NCI-H446 treated with DMSO at 0.1 percent for 48 hours (cell line): ENCODE measurements at regions not wholly inside any gene's neighbourhood (a gene's known extent, or its start where the extent isn't known, plus 50 kb on each side); places are given as distances from the start of the nearest gene placed in this dataset.
"Not testable (repeated sequence)": the region's sequence is repeated elsewhere in the genome, so short reads cannot be mapped to it uniquely, and the experiment has no call there.

Source experiments
- DNase-seq: peaks from one replicate; lab custom pipeline; 2025; lab: John Stamatoyannopoulos, UW

DNA sequence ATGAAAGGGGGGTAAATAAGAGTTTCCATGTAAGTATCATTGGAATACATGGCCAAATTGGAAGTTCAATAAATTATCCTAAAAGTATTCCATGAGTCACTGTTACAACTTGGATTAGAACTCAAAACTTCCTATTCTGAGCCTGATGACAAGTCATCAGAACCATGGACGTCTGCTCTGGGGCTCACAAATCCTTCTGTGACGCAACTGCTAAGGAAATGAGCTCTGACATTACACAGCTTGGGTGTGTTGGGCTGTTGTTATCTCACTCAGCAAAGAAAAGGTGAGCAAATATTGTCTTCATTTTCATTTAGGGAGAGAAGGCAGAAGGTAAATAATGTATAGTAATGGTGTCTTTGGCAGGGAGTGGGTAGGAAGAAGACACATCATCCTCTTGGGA is 214.8 kb upstream of the ADO start:
- no peak for DNase-seq

DNA sequence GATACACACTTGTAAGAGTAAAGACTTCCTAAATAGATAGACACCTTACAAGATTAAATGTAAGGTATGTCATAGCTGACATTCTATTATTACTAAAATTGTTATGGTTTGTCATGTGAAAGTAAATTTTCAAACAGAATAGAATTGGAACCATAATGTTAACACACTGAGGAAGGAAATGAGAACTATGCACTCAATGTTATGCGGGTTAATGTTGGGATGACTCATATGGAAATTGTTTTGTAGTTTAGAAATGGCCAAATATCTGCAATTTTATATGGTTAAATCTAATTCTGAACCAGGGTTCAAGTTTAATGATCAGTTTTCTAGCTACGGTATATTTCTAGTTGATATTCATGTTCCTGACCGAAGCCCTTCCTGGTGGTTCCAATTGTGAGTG is 214.2 kb upstream of the ADO start:
- DNase-seq: no peak

DNA sequence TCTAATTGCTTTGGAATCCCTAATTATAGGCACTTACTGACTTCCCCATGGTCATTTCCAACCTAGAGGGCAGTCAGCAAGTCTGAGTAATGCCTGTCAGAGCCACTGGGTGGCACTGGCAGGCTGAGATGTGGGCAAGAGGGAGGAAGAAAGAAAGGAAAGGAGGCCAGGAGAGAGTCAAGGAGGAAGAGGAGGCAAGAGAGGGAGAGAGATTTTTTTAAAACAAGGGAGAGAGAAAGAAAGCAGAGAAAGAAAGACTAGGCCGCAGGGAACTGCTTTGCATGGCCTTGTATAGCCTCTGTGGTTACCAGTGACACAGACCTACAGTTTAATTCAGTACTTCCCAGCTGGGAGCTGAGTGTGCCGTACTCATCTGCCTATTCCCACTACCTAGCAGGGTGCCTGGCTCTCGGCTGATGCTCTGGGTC is 210.4 kb upstream of the ADO start:
- DNase-seq: no peak

DNA sequence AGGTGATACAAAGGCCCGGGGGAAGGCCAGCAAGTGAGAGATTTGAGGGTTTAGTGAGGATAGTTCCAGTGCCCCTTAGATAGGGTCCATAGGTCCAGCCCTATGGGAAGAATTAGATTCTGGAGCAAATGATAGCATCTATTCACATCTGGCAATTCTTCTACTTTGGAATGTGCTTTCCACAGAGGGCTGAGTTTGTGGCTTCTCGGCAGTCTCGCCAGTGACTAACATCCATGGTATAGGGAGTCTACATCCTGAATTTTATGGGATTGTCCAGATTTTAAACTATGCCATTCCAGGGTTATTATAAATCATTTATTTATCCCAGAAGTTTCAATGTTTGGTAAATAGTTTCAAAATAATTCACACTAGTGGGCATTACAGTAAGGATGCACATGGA is 207.3 kb upstream of the ADO start:
- no peak for DNase-seq

DNA sequence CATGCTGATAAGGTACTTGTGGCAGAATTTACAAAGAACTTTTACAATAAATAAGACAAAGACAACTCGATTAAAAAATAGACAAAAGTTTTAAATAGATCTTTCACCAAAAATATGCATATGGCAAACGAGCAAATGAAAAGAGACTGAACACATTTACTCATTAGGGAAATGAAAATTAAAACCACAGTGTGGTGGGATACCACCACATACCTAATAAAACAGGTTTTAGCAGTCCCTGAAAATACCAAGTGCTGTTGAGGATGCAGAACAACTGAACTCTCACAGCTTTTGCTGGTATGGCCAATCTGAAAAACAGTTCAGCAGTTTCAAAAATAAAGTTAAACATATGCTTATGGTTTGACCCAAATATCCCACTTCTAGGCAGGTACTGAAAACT is 205.4 kb upstream of the ADO start:
- DNase-seq: no peak

DNA sequence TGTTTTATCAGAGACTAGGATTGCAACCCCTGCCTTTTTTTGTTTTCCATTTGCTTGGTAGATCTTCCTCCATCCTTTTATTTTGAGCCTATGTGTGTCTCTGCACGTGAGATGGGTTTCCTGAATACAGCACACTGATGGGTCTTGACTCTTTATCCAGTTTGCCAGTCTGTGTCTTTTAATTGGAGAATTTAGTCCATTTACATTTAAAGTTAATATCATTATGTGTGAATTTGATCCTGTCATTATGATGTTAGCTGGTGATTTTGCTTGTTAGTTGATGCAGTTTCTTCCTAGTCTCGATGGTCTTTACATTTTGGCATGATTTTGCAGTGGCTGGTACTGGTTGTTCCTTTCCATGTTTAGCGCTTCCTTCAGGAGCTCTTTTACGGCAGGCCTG is 198.0 kb upstream of the ADO start:
- not testable (repeated sequence) for DNase-seq

DNA sequence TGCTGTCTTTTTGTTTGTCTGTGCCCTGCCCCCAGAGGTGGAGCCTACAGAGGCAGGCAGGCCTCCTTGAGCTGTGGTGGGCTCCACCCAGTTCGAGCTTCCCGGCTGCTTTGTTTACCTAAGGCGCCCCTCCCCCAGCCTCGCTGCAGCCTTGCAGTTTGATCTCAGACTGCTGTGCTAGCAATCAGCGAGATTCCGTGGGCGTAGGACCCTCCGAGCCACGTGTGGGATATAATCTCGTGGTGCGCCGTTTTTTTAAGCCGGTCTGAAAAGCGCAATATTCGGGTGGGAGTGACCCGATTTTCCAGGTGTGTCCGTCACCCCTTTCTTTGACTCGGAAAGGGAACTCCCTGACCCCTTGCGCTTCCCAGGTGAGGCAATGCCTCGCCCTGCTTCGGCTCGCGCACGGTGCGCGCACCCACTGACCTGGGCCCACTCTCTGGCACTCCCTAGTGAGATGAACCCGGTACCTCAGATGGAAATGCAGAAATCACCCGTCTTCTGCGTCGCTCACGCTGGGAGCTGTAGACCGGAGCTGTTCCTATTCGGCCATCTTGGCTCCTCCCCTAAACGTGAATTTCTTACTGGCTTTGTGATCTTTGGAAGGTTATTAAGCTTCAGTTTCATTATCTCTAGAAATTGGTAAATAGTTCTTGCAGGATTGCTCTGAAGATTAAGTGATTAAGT is 196.2 kb upstream of the ADO start:
- DNase-seq: not testable (repeated sequence)

DNA sequence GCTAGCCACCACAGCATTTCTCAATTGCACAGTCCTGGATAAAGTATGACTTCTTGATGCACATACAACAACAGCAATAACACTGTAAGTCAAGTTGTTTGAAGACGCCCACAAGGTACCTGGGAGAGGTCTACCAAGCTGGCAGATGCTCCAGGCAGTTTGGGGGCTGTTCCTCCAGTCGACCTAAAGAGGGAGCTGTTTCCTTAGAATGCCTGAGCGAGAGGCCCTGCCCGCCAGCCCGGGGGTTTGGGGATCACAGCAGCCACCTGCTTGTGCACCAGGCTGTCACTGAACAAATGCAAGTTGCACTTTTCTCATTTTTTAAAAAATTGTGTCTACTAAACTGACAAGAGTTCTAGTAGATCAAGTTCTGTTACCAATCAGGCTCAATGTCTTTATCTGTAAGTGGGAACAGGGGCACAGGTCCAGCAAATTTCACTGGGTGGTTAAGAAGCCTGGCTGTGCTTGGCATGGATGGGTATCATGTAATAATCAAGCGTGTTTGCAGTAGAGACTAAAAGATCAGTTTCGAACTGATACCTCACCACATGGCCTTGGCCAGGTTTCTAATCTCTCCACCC is 193.8 kb upstream of the ADO start:
- no peak for DNase-seq

DNA sequence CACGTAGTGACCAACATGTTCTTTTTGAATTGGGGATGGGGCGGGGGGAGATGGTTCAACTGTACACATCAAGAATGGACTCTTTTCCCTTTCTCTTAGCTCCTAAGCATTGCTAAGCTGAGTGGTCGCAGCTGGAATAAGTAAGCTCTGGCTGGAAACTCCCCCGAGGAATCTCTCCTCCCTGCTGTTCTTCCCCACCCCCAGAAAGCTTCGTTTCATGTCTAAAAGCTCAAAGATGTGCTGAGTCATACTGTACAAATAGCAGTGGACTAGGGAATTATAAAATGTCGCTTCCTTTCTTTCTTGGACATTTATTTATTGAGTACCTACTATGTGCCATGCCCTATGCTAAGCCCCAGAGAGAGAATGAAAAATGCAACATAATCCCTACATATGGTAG is 191.1 kb upstream of the ADO start:
- DNase-seq: no peak

DNA sequence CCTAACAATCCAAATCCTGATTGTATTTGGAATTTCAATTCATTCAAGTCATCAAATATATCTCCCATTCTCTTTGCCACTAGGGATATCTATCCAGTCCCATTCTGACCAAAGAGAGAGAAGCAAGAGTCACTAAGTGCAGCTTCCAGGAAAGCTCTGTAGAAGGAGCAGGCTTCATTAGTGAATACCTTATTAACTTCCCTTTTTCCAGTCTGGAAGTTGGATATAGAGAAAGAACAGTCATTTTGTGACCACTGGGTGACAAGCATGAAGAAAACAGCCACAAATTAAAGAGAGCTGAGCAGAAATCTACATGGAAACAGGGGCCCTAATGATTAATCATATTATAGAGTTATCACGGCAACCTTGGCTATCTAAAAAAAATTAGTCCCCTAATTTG is 190.7 kb upstream of the ADO start:
- DNase-seq: no peak

DNA sequence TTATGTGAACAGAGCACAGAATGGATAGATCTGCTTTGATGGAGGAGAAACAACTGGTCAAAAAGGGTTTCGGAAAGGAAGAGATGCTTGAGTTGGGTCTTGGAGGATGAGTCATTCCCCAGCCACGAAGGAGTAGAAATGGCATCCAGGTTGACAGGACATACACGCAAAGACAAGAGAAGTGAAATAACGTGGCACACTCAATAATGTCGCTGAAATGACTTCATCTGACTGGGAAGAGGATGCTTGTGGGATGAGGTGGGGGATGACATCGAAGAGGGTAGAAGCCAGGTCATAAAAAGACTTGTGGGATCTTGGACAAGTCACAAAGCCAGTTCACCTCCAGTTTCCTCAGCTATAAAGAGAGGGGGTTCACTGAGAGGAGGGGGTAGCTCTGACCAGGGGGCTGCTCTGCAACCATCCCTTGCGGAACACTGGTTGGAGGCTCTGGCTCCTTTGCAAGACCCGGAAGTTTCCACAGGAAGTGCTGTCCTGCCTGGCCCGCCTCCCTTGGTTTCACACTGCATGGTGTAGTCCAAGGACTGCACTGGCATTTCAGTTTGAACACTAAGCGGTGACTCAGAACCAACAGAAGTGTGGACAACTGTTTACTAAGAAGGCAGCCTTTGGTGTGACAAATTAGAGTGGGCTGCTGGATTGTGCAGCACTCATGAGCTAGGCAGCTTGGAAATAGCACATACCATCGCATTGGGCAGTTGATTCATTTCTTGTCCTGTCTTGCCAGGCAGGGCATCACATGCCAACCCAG is 189.9 kb upstream of the ADO start:
- DNase-seq: no peak

DNA sequence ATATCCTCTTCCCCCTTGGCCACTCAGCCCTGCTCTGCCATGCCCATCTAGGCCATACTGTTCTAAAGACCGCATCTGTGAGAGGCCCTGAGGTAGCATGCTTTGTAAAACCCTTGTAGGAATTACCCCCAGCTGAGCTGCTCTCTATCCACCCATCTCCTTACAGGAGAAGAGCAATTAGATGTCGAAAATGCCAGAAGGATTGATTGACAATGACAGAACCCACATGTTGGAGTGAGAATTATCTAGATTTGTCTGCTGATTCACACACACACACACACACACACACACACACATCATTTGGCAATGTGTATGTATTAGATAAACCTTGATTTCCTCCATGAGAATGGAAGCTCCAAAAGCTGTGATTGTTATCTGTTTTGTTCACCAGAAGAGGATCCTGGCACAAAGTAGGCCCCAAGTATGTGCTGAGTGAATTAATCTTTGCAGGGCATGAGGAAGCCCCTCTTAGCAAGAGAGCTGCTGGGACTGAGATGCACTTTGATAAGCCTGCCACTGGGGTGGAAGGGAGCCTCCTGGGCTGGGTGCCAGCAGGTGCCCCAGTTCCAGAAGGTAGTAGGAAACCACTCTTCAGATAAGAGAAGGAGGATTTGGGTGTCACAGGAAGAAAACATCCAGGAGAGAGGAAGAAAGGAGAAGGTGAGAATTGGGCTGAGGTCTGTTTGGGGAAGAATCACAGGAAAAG is 187.5 kb upstream of the ADO start:
- DNase-seq: no peak

DNA sequence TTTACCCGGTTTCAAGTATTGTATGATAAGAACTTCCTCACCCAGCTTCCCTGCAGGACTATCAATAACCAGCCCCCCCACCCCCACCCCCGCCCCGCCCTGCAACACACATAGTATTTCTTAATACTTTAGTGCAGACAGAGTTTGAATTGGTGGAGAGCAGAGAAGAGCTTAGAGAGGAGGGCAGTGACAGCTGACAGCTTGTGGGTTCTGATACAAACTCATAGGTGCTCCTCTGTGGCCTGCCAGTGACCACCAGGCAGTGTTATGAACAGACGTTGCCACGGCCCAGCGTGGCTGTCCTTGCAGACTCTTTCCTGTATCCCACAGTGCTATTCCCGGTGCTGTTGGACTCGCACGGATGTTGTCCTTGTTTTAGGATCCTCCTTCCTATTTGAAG is 186.9 kb upstream of the ADO start:
- DNase-seq: no peak

DNA sequence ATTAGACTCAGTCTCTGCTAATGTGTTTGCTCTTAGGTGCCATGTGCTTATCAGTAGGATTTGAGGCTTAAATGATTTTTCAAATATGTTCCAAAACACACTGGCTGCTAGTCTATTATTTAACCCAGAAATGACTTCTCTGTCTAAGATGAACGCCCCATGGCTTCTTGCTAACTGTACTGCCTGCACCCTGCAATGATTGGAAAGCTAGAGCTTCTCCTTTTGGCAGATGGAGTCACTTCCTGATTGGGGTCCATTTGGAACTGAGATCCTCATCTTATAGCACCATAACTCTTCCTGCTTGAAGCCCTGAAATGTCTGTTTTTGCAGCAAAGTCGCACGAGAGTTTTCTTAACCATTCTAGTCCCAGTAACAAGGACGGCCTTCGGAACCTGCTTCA is 186.5 kb upstream of the ADO start:
- DNase-seq: no peak

DNA sequence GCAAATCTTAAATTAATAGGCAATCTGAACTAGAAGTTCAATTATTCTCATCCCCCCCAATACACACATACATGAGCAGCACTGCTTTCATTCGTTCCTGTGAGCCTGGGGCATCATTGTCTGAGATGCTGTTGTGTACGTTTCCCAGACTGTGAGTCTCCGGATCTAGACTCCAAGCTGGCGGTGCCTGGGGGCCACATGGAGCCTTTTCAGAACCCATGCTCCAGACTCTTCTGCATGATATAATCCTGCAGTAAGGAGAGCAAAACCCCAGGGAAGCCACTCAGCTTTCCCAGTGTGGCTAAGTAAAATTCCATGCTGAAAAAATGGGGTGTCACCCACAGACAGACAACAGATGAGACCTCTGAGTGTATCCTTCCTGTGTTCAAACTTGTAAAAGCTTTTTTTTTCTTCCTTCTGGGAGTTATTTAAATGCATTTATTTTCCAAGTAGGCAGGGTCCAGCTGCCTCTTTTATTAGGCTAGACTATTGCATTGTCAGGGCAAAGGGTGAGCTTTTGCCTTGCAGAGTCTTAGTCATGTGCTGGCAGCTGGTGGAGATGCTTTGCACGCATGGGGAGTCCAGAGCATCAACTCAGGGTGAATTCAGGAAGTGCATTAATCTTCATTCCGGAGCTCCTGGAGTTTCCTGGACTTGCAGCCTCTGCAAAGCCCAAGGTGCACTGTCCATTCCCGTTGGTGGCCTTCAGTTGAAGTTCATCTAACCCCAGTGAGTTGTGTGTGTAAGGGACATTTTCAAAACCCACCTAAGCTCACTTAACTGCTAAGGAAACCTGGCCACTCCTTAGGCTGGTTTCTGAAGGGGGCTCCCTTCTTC is 185.7 kb upstream of the ADO start:
- DNase-seq: no peak

DNA sequence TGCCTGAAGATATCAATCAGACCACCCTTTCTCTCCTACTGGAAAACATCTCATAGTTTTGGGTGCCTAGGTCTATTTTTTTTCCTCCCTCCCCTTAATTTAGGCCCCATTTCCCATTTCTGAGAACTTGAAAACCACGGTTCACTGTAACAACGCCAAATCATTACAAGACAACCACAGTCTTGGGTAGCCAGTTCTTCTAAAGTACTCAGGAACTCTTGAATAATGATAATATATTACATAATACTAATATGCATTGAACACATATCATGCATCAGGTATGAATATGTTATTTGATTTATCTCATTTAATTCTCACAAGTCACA is 185.1 kb upstream of the ADO start:
- DNase-seq: no peak

DNA sequence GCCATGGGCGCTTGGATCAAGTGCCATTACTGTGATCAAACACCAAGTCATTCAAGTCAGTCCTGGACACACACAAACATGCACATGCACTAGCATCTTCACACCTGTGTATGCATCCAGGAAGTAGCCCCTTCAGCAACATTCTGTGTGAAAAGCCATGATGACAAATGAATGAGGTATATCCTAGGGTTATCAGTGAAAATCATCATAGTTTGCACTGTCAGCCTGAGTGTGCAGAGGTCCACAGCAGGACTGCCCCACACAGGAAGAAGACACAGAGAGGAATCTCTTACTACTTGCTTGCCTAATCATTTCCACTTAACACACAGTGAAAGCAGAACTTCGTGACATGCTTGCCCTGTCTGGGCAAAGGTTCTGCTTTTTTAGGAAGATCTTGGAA is 184.0 kb upstream of the ADO start:
- no peak for DNase-seq

DNA sequence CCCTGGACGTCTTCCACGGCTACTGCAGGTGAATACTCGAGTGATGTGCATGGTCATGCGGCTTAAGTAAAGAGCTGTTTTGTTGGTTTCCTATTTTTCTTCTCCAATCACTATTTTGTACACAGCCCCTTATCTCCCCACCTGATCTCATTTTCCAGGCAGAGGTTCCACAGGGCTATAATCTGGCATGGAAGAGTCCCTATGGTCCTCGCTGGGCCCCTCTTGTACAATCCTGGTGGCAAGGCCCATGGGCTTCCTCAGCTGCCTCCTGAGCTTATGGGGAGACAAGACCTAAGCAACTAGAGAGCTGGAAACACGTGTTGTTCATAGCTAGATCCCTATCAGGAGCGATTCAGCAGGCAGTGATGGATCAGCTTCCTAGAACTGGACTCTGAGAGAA is 181.3 kb upstream of the ADO start:
- no peak for DNase-seq

DNA sequence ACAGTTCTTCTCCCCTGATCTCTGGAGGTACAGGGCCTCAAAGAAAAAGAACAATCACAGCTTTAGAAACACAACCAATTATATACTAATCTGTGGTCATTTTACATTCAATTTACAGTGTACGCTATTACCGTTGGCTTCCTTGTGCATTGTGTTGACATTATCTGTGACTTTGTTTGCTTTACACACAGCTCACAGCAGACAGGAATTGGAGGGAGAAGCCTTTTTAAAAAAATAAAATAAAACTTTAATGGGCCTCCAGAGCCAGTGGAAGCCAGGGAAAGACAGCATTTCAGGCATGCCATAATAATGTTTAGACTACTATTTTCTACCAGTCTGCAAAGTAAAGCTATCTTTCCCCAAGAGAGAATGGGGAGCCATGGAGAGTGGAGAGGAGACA is 179.0 kb upstream of the ADO start:
- no peak for DNase-seq

DNA sequence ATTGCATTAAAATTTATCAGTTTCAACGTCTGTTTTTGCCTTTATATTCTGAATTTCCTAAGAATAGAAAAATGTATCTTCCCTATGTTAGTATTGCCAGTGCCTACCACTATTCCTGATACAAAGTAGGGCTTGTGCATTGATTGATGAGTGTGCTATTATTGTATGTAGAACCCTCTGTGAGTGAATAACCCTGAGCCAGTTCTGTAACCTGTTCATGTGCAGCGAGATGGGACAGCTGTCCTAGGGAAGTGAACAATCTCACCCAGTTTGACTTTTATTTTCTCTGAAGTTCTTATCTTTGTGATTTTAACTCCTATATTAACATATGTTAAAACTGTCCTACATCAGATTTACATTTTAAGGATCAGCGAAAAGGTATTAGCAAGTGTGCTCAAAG is 178.4 kb upstream of the ADO start:
- no peak for DNase-seq

DNA sequence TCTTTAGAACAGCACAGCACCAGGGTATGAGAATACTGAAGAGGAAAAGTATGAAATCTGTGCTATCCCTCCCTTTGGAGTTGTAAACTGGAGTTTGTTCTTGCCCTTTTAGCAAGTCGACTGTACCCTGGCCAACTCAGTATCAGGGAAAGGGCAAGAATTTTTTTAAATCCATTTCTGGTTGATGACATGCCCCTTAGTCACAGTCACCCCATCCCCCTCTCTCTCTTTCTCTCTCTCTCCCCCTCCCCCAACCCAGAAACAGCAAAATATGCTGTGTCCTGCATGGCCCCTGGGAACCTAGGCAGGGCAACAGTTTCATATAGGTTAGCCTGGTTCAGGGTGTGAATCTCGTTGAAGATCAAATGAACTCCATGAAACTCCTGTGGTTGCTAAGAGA is 177.7 kb upstream of the ADO start:
- DNase-seq: no peak

DNA sequence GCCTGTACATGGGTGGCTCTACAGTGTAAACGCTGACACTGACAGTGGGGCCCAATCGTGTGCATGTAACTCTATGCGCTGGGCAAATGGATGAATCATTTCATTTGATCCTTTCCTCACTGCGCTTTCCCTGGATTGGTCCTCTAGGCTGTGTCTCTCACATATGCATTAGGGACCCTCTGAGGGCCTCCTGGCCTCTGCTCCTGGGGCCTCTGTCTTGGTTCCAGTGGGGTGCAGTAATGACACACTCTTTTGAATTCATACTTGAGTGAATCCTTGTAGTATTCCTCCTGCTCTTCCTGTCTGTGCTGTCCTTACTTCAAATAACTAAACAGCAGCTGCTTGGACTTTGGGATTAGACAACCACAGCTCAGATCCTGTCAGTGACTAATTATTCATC is 176.5 kb upstream of the ADO start:
- DNase-seq: no peak
